Vagina (tissue), 2 donors: ENCODE measurements at regions not wholly inside any gene's neighbourhood (a gene's known extent, or its start where the extent isn't known, plus 50 kb on each side); places are given as distances from the start of the nearest gene placed in this dataset.

ENCODE experiments used
- CTCF ChIP-seq, 3 experiments: fragments of 450-650 bp in 2 of 3; fragments of 200-600 bp in 1 of 3; sonication (generic) in 1 of 3; IDR thresholded peaks; one replicate each; pipeline ENCODE4 v1.5.1; 2017 to 2019; ENCODE audit warnings: antibody characterized with exemption in 3 of 3, mild to moderate bottlenecking in 2 of 3, moderate library complexity in 2 of 3
- POLR2AphosphoS5 ChIP-seq, 2 donors: sonication (generic); formaldehyde crosslinking; IDR thresholded peaks; one replicate each; pipeline ENCODE4 v1.9.0; 2017; ENCODE audit warnings: antibody characterized with exemption in 2 of 2, mild to moderate bottlenecking in 2 of 2, low read depth in 1 of 2; ENCODE audit not compliant: insufficient read depth in 1 of 2

GRCh38 chr2:121839584-121839983, 84.1 kb downstream of the TSN start:
- TF ChIP-seq CTCF (IDR thresholded peaks at IDR 0.05) (no peak), POLR2AphosphoS5 (IDR thresholded peaks at IDR 0.05; ENCODE audit: insufficient read depth in 1 of 2, low read depth in 1 of 2) (no peak)
